ENCODE measurements at regions not wholly inside any gene's neighbourhood (a gene's known extent, or its start where the extent isn't known, plus 50 kb on each side); places are given as distances from the start of the nearest gene placed in this dataset.

DNA sequence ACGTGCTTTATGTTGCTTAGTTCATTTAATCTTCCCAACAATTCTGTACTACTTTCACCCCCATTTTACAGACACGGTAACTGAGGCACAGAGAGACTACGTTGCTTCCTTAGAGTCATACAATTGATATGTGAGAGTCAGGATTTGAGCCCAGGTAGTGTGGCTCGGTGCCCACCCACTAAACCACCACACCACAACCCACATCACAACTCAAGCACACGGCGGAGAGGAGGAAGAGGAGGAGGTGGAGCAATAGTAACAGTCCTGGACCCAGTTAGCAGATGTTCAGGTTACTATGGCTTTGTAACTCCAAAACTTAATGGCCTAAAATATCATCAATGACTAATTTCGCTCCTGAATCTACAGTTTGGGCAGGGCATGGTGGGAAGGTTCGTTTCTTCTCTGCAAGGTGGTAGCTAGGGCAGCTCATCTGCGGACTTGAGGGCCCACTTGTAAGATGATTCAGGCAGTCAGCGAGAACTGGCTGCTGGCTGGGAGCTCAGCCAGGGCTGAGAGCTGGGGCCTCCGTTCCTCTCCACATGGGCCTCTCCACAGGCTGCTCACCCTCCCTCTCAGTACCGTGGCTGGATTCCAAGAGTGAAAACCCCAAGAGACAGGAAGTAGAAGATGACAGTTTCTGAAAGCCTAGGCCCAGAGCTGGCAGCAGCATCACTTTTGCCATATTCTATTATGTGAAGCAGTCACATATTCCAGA, 167.1 kb downstream of the ZFP36L2 start:
- TF ChIP-seq, protein P1, sequence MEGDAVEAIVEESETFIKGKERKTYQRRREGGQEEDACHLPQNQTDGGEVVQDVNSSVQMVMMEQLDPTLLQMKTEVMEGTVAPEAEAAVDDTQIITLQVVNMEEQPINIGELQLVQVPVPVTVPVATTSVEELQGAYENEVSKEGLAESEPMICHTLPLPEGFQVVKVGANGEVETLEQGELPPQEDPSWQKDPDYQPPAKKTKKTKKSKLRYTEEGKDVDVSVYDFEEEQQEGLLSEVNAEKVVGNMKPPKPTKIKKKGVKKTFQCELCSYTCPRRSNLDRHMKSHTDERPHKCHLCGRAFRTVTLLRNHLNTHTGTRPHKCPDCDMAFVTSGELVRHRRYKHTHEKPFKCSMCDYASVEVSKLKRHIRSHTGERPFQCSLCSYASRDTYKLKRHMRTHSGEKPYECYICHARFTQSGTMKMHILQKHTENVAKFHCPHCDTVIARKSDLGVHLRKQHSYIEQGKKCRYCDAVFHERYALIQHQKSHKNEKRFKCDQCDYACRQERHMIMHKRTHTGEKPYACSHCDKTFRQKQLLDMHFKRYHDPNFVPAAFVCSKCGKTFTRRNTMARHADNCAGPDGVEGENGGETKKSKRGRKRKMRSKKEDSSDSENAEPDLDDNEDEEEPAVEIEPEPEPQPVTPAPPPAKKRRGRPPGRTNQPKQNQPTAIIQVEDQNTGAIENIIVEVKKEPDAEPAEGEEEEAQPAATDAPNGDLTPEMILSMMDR (conservative IDR thresholded peaks at IDR 0.05; ENCODE audit: control insufficient read depth, insufficient read depth, low read depth, low read length), result no peak
- peak; percentile 96 for DNase-seq (ENCODE audit: low read depth)
- no peak overlapping the region for H3K4me3 ChIP-seq (ENCODE audit: control insufficient read depth, low read depth, low read length)

DNA sequence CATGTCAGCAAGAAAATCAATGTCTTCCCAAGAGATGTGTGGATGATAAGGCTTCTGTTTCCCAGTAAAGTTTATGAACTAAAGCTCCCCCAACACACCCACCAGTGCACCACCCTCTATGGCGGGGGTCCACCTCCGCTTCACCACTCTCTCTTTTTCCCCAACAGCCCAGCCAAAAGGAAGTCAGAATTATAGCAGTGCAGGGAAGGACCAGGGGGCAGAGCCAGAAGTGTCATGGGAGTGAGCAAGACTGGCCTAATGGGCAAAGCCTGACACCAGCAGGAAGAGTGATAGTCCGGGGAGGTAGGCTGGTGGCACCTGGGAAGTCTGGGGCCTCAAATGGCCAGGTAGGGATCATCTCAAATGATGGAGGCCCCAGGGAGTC, 167.7 kb downstream of the ZFP36L2 start:
- no peak for DNase-seq (ENCODE audit: low read depth)
- TF ChIP-seq, protein P1 (conservative IDR thresholded peaks at IDR 0.05; ENCODE audit: control insufficient read depth, insufficient read depth, low read depth, low read length), result no peak
- no peak overlapping the region for H3K4me3 ChIP-seq (ENCODE audit: control insufficient read depth, low read depth, low read length)

DNA sequence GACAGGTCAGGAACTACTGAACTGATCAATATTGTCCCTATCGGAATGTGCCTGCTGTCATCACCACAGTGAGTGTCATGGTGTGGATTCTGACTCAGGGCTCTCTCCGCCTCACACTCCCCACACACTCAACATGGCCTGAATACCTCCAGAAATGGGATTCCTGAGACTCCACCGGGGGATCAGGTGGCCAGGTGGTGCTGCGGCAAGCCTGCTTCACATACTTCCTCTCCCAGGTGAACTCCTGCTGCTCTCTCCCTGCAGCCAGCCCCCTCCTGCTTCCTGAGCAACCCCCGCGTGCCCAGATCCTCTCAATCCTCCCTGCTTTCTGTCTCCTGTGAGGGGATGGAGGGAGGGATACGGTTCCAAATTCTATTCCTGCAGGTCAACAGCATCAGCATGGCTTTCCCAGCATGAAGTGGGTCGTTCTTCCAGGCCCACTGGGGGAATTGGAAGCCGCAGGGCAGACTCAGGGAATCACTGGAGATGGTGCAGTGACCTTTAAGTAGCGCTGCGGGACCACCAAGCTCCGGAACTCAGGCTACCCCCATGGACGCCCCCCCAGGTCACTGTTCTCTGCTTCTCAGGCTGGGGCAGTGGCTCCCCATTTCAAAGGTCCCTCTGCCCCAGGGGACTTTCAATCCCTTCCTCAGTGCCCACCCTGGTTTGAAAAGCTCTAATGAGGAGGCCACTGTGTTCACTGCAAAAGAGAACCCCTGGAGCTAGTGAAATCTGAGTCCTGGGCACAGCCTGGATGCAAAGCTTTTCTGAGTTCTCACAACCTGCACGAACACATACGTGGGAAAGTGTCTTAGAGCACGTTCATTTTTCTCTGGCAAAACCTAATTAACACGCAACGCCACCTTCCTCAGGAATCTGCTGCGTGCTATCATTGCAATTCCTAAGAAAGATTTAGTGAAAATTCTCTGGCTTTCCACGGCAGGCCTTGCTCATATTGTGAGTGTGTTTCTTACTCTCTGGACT, 168.4 kb downstream of the ZFP36L2 start:
- no peak overlapping the region for H3K4me3 ChIP-seq (ENCODE audit: control insufficient read depth, low read depth, low read length)
- DNase-seq (ENCODE audit: low read depth), result no peak
- TF ChIP-seq, protein P1 (conservative IDR thresholded peaks at IDR 0.05; ENCODE audit: control insufficient read depth, insufficient read depth, low read depth, low read length), result no peak

DNA sequence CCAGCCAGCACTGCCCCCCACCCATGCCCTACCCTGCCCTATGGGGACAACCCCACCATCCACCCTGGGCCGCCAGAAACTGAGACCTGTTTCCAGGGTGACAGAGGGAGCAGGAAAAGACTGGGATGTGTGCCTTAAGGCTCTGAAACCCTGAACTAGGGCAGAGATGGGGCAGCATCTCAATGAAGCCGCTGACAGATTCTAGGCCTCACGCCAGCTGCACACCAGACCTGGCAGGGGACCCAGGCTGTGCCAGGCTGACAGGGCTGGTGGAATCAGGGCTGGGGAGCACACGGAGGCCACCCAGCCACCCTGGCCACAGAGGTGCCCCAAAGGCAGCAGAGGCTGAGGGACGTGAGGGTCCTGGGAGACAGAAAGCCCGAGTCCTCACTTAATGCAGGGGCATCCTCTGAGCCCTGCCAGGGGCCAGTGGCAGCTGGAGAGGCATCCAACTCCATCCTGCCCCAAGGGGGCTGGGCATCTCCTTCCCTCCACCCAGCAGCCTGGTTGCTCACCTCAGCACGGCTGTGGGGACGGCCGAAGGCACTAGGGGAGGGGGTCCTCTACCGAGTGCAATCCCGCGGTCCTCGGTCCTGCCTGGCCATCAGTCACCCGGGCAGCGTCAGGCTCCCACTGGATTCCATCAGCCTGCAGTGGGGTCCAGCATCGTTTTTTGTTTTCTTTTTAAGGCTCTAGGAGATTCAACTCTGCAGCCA, 169.2 kb downstream of the ZFP36L2 start:
- no peak overlapping the region for H3K4me3 ChIP-seq (ENCODE audit: control insufficient read depth, low read depth, low read length)
- no peak for DNase-seq (ENCODE audit: low read depth)
- TF ChIP-seq, protein P1 (conservative IDR thresholded peaks at IDR 0.05; ENCODE audit: control insufficient read depth, insufficient read depth, low read depth, low read length), result no peak

DNA sequence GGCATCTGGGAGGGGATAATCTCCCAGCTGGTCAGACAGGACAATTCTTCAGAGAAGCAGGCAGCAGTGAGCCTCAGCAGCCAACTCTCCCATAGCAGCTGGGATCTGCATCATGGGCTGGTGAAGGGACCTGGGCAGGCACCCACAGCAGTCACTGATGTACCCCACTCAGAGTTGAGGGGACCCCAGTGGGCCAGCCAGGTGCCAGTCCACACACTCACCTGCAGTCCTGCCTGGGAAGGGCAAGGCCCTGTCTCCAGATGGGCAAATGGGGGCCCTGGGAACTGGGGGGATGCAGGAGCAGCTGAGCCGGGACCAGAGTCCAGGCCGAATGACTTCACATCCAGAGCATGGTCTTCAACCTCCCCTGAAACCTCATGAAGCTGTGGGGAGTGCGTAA, 170.4 kb downstream of the ZFP36L2 start:
- TF ChIP-seq, protein P1 (conservative IDR thresholded peaks at IDR 0.05; ENCODE audit: control insufficient read depth, insufficient read depth, low read depth, low read length), result no peak
- H3K4me3 ChIP-seq (ENCODE audit: control insufficient read depth, low read depth, low read length), result no peak overlapping the region
- no peak for DNase-seq (ENCODE audit: low read depth)

DNA sequence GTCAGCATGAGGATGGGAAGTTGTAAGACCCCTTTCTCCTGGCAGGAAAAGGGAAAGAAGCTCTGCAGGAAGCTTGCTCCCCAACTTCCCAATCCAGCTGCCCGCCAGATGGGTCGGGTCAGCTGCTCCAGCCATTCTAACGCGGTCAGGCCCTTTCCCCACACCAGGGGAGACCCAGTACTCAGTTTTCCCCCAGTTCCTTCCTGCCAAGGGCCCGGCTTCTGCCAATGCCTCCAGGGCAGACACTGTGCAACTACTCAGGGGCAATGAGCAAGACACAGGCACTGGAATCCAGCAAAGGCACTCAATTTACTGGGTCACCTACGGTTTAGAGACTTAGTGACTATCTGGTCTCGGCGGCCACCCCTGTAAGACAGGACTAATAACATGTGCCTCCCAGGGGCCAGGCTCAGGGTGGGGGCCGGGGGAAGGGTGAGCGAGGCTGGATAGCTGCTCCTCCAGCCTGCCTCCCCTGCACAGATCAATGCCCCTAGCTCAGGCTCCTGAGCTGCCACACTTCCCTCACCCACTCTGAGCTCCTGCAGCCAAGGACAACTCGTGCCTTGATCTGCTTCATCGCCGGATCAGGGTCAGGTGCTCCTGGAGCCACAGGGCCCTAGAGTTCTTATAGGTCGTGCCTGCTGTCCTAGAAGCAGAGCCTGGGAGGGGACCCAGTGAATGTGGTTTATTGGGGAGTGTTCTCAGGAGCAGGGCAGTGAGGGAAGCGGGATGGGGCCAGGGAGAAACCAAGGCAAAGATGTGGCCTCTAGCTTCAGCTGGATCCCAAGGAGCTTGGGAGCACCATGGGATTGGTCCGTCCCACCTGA, 171.1 kb downstream of the ZFP36L2 start:
- DNase-seq (ENCODE audit: low read depth), result no peak
- TF ChIP-seq, protein P1 (conservative IDR thresholded peaks at IDR 0.05; ENCODE audit: control insufficient read depth, insufficient read depth, low read depth, low read length), result no peak

More for the DNA sequence above, 171.1 kb downstream of the ZFP36L2 start:
- H3K4me3 ChIP-seq (ENCODE audit: control insufficient read depth, low read depth, low read length), result no peak overlapping the region

All from fibroblast of mammary gland (primary cell).